K562 (cell line): ENCODE measurements at regions not wholly inside any gene's neighbourhood (a gene's known extent, or its start where the extent isn't known, plus 50 kb on each side); places are given as distances from the start of the nearest gene placed in this dataset.

Experiments used
- ATAC-seq: fragments of 200-7000 bp; cut with Tn5 transposase; 3 replicates; pipeline ENCODE4 v1.9.1; 2020; ENCODE audit warnings: moderate library complexity
- BruUV-seq: library from RNA; stranded (reverse); fragments of 400-500 nt; replicated peaks from 2 replicates; lab custom pipeline; 2021; lab: Mats Ljungman, UMichigan
- CTCF ChIA-PET: fragments of 300-600 bp; formaldehyde crosslinking; extraction: SDS; loops from one replicate; lab custom pipeline; 2021; ENCODE audit warnings: low intra/inter-chr PET ratio; lab: Yijun Ruan, JAX
- POLR2A ChIA-PET: fragments of 300-600, 350-650 bp; sonication (Branson Sonifier 250); formaldehyde crosslinking; extraction: SDS; loops from one replicate; lab custom pipeline; 2021; ENCODE audit warnings: antibody characterized with exemption, inconsistent platforms; lab: Yijun Ruan, JAX
- DNase-seq, 4 experiments: peaks; one replicate each; pipeline versions ENCODE4 v3.0.0 to v3.0.0-alpha.2; 2011 to 2018; ENCODE audit warnings: low spot score in 3 of 4, mixed read lengths in 3 of 4; ENCODE audit errors: extremely low read depth in 1 of 4
- FAIRE-seq: peaks from 2 replicates; lab custom pipeline; 2011; peaks lifted over from hg19 to GRCh38; lab: Jason Lieb, UNC
- H2AFZ ChIP-seq: 2 replicates; pipeline ENCODE4 v1.6.0; 2011; ENCODE audit warnings: low read depth, low read length, control low read depth, inconsistent platforms
- H3K27ac ChIP-seq: fragments of 200-600 bp; 3 replicates; pipeline ENCODE4 v1.8.0; 2011; ENCODE audit warnings: low read depth, mild to moderate bottlenecking, control low read depth, inconsistent platforms, low read length, moderate library complexity, mixed read lengths; ENCODE audit errors: extremely low read depth
- H3K27me3 ChIP-seq, 2 experiments: fragments of 300-600 bp in 1 of 2; 2 replicates in 1 of 2; 3 replicates in 1 of 2; pipeline versions ENCODE4 v1.6.0 to v1.8.0; 2011; ENCODE audit warnings: inconsistent platforms in 2 of 2, low read length in 2 of 2, mild to moderate bottlenecking in 1 of 2, mixed read lengths in 1 of 2, moderate library complexity in 1 of 2; ENCODE audit not compliant: control insufficient read depth in 2 of 2, insufficient read depth in 2 of 2
- H3K36me3 ChIP-seq: fragments of 300-600 bp; 3 replicates; pipeline ENCODE4 v1.8.0; 2011; ENCODE audit warnings: mild to moderate bottlenecking, low read length, inconsistent platforms; ENCODE audit not compliant: control insufficient read depth, insufficient read depth
- H3K4me1 ChIP-seq, 2 experiments: fragments of 200-600 bp in 1 of 2; replicated peaks in 1 of 2; 2 replicates in 1 of 2; 3 replicates in 1 of 2; pipeline versions ENCODE4 v1.5.1 to v1.8.0; 2011; ENCODE audit warnings: inconsistent platforms in 2 of 2, low read length in 2 of 2, mild to moderate bottlenecking in 1 of 2, mixed read lengths in 1 of 2, moderate library complexity in 1 of 2; ENCODE audit not compliant: control insufficient read depth in 2 of 2, insufficient read depth in 2 of 2
- H3K4me2 ChIP-seq: 2 replicates; pipeline ENCODE4 v1.6.1; 2011; ENCODE audit warnings: low read length, control low read depth, inconsistent platforms, mixed read lengths; ENCODE audit not compliant: insufficient read depth
- H3K4me3 ChIP-seq: fragments of 200-600 bp; sonication (generic), shearing (Covaris generic); 2 replicates; pipeline ENCODE4 v1.5.1; 2016; ENCODE audit warnings: control low read depth, inconsistent platforms
- H3K79me2 ChIP-seq: fragments of 200-600 bp; 3 replicates; pipeline ENCODE4 v1.8.0; 2011; ENCODE audit warnings: low read length, inconsistent platforms; ENCODE audit not compliant: control insufficient read depth, insufficient read depth
- H3K9ac ChIP-seq, 2 experiments: 2 replicates each; pipeline versions ENCODE4 v1.6.0 to v1.6.1; 2011; ENCODE audit warnings: low read depth in 2 of 2, low read length in 2 of 2, control low read depth in 1 of 2, inconsistent platforms in 1 of 2, mild to moderate bottlenecking in 1 of 2, mixed read lengths in 1 of 2; ENCODE audit not compliant: insufficient read depth in 1 of 2
- H3K9me1 ChIP-seq: one replicate; pipeline ENCODE4 v1.6.0; 2011; ENCODE audit warnings: inconsistent platforms, mild to moderate bottlenecking, low read length, moderate library complexity; ENCODE audit not compliant: control insufficient read depth, insufficient read depth
- H3K9me3 ChIP-seq: replicated peaks from 2 replicates; pipeline ENCODE4 v1.5.1; 2011; ENCODE audit warnings: low read depth, low read length, inconsistent platforms; ENCODE audit not compliant: control insufficient read depth, insufficient read depth
- H4K20me1 ChIP-seq: replicated peaks from 2 replicates; pipeline ENCODE4 v1.6.1; 2011; ENCODE audit warnings: low read length, inconsistent platforms, mixed read lengths; ENCODE audit not compliant: control insufficient read depth, insufficient read depth
- CBFA2T2 ChIP-seq: fragments of 450-650 bp; conservative IDR thresholded peaks from 2 replicates; pipeline ENCODE4 v1.6.1; 2017; ENCODE audit warnings: mild to moderate bottlenecking
- CBX1 ChIP-seq: sonication (generic); IDR thresholded peaks from 2 replicates; pipeline ENCODE4 v1.6.1; 2016; ENCODE audit warnings: antibody characterized with exemption, low read depth, mild to moderate bottlenecking
- FOXA3 ChIP-seq, 2 experiments: fragments of 450-650 bp in 1 of 2; sonication (generic) in 1 of 2; formaldehyde crosslinking; IDR thresholded peaks in 1 of 2; conservative IDR thresholded peaks in 1 of 2; 2 replicates each; pipeline versions ENCODE4 v1.4.0 to v1.8.0; 2020 to 2022; ENCODE audit warnings: mild to moderate bottlenecking in 2 of 2, missing genetic modification reagents in 1 of 2
- FOXJ3 ChIP-seq: sonication (generic); formaldehyde crosslinking; IDR thresholded peaks from 2 replicates; pipeline ENCODE4 v1.4.0; 2020; ENCODE audit warnings: mild to moderate bottlenecking, missing genetic modification reagents
- HMGN3 ChIP-seq: IDR thresholded peaks from 2 replicates; pipeline ENCODE4 v1.6.1; 2011; ENCODE audit warnings: borderline replicate concordance, low read depth, mild to moderate bottlenecking, mixed read lengths, low read length; ENCODE audit not compliant: insufficient read length; ENCODE audit errors: extremely low read depth
- NCOR1 ChIP-seq: fragments of 450-650 bp; IDR thresholded peaks from 2 replicates; pipeline ENCODE4 v1.6.1; 2016; ENCODE audit warnings: mild to moderate bottlenecking, moderate library complexity
- NFXL1 ChIP-seq: fragments of 450-650 bp; formaldehyde crosslinking; IDR thresholded peaks from 2 replicates; pipeline ENCODE4 v1.4.0; 2021; ENCODE audit warnings: mild to moderate bottlenecking
- RBBP5 ChIP-seq: fragments of 200-600 bp; sonication (generic); IDR thresholded peaks from 2 replicates; pipeline ENCODE4 v1.6.1; 2012; ENCODE audit warnings: borderline replicate concordance, mild to moderate bottlenecking, low read length, control low read depth, inconsistent platforms; ENCODE audit not compliant: insufficient read depth, poor library complexity, severe bottlenecking
- SRSF3 ChIP-seq: fragments of 200-400 bp; formaldehyde crosslinking; IDR thresholded peaks from 2 replicates; pipeline ENCODE4 v1.6.1; 2016; ENCODE audit warnings: mild to moderate bottlenecking, low read length, moderate library complexity; ENCODE audit not compliant: insufficient read depth
- TFAM ChIP-seq: fragments of 250-450 bp; sonication (Bioruptor Pico); conservative IDR thresholded peaks from 2 replicates; pipeline ENCODE4 v1.5.0; 2021; ENCODE audit warnings: mild to moderate bottlenecking, moderate library complexity
- THRAP3 ChIP-seq: fragments of 450-650 bp; IDR thresholded peaks from 2 replicates; pipeline ENCODE4 v1.6.1; 2016; ENCODE audit warnings: mild to moderate bottlenecking, inconsistent platforms, borderline replicate concordance
- TRIM28 ChIP-seq: fragments of 450-650 bp; IDR thresholded peaks from 2 replicates; pipeline ENCODE4 v1.6.1; 2017
- ZBED1 ChIP-seq: IDR thresholded peaks from 2 replicates; pipeline ENCODE4 v1.6.1; 2014
- ZNF140 ChIP-seq: fragments of 250-450 bp; sonication (Bioruptor Pico); IDR thresholded peaks from 2 replicates; pipeline ENCODE4 v1.8.0; 2021; ENCODE audit warnings: moderate library complexity, mild to moderate bottlenecking, inconsistent platforms
- ZNF143 ChIP-seq: sonication (generic); formaldehyde crosslinking; IDR thresholded peaks from 2 replicates; pipeline ENCODE4 v1.9.0; 2022; ENCODE audit warnings: mild to moderate bottlenecking, missing genetic modification reagents
- ZNF785 ChIP-seq: fragments of 250-450 bp; sonication (Bioruptor Pico); IDR thresholded peaks from 2 replicates; pipeline ENCODE4 v1.4.0; 2020; ENCODE audit warnings: mild to moderate bottlenecking
- WGBS: fragments of 100-300 bp; shearing (Covaris generic); methylation state at CpG from one replicate; pipeline ENCODE4 v1.1.6; 2016; ENCODE audit warnings: low coverage, mixed read lengths; ENCODE audit not compliant: insufficient coverage; ENCODE audit errors: missing lambda C conversion rate; 5-methylcytosine and 5-hydroxymethylcytosine counted together
- in situ Hi-C: fragments of 300-500 bp; cut with MboI; formaldehyde crosslinking; loops from 4 replicates; pipeline ENCODE4 v1.15.0; 2018; ENCODE audit warnings: inconsistent platforms, mixed read lengths
- intact Hi-C: fragments of 100-400 bp; cut with micrococcal nuclease; formaldehyde crosslinking; loops from 2 replicates; pipeline ENCODE4 v1.14.2; 2022
- TF ChIP-seq, protein P1 (sequence below): fragments of 250-450 bp; sonication (Bioruptor Pico); IDR thresholded peaks from 2 replicates; pipeline ENCODE4 v1.8.0; 2022; ENCODE audit warnings: inconsistent platforms, mild to moderate bottlenecking, moderate library complexity, borderline replicate concordance

DNA sequence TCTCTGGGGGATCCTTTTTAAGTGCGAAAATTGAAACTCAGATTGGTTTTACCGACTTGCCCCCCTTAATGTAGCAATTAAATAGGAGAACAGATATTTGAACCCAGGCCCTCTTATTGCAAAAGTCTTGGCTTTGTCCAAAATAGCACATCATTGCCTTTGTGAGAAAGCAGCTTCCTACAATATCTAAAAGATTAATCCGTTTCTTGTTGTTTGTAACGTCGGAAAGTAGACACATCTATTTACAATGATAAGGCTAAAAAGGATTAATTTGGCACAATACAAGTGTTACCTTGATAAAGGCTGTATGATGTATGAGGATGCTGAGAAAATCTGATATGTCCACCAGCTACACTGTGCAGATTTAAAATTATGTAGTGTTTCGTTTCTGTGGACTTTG, 108.7 kb upstream of the SLC10A2 start:
- H3K9me3 ChIP-seq = no peaks in the 10 kb centered on the region
- H3K4me3 ChIP-seq = no peak overlapping the region
- ATAC-seq (no peak), FAIRE-seq (no peak), DNase-seq (no peak)
- H3K9me1 ChIP-seq = no peaks in the 10 kb centered on the region
- no peaks in the 10 kb centered on the region for H3K79me2 ChIP-seq
- H2AFZ ChIP-seq = no peak overlapping the region
- no peaks in the 10 kb centered on the region for H3K27me3 ChIP-seq
- no TSS peak for BruUV-seq
- H3K27ac ChIP-seq = no peak overlapping the region
- intact Hi-C loops (no loop called here), in situ Hi-C loops (no loop called here)
- H3K9ac ChIP-seq = no peak overlapping the region
- POLR2A ChIA-PET = no interaction called here
- no peak overlapping the region for H3K4me2 ChIP-seq
- no peaks in the 10 kb centered on the region for H3K36me3 ChIP-seq
- H4K20me1 ChIP-seq = no peaks in the 10 kb centered on the region
- WGBS = 5% methylated on average over 6 of the region's 6 CpGs
- TF ChIP-seq NFXL1 (no peak), CBFA2T2 (no peak), CBX1 (no peak), ZBED1 (no peak), SRSF3 (no peak), TRIM28 (no peak), FOXJ3 (CRISPR knock-in tag) (no peak), HMGN3 (no peak), ZNF143 (no peak), THRAP3 (no peak), NCOR1 (no peak), ZNF785 (CRISPR knock-in tag) (no peak), ZNF140 (no peak), RBBP5 (no peak), TFAM (CRISPR knock-in tag) (no peak), FOXA3 (CRISPR knock-in tag; conservative IDR thresholded peaks at IDR 0.05 in 1 of 2, IDR thresholded peaks at IDR 0.05 in 1 of 2) (no peak)
- TF ChIP-seq, protein P1, sequence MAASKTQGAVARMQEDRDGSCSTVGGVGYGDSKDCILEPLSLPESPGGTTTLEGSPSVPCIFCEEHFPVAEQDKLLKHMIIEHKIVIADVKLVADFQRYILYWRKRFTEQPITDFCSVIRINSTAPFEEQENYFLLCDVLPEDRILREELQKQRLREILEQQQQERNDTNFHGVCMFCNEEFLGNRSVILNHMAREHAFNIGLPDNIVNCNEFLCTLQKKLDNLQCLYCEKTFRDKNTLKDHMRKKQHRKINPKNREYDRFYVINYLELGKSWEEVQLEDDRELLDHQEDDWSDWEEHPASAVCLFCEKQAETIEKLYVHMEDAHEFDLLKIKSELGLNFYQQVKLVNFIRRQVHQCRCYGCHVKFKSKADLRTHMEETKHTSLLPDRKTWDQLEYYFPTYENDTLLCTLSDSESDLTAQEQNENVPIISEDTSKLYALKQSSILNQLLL (CRISPR knock-in tag) = no peak
- no peaks in the 10 kb centered on the region for H3K4me1 ChIP-seq
- CTCF ChIA-PET = no interaction called here
